Activated B cell treated with CpG ODN at 0.5 μM for 24 hours (primary cell): ENCODE measurements at regions not wholly inside any gene's neighbourhood (a gene's known extent, or its start where the extent isn't known, plus 50 kb on each side); places are given as distances from the start of the nearest gene placed in this dataset.
"Not testable (repeated sequence)": the region's sequence is repeated elsewhere in the genome, so short reads cannot be mapped to it uniquely, and the experiment has no call there.

Experiments
- ATAC-seq: fragments of 200-7000 bp; cut with Tn5 transposase; one replicate; pipeline ENCODE4 v1.10.0; 2021; ENCODE audit warnings: low read depth, mild to moderate bottlenecking, moderate library complexity
- CTCF ChIA-PET: fragments of 350-600 bp; sonication (Branson Sonifier 250); formaldehyde crosslinking; loops from one replicate; lab custom pipeline; 2021; ENCODE audit warnings: antibody characterized with exemption; lab: Charles Lee
- POLR2A ChIA-PET: fragments of 350-600 bp; sonication (Branson Sonifier 250); formaldehyde crosslinking; loops from one replicate; lab custom pipeline; 2021; ENCODE audit warnings: antibody characterized with exemption; lab: Charles Lee
- DNase-seq: peaks from one replicate; pipeline ENCODE4 v3.0.0; 2022
- H3K27ac Mint-ChIP-seq: one replicate; pipeline ENCODE4 v1.8.0; 2020; ENCODE audit warnings: mixed read lengths
- H3K27me3 Mint-ChIP-seq: one replicate; pipeline ENCODE4 v1.8.0; 2021; ENCODE audit warnings: mixed read lengths
- H3K36me3 Mint-ChIP-seq: one replicate; pipeline ENCODE4 v1.8.0; 2021; ENCODE audit warnings: low read depth, mixed read lengths
- H3K4me1 Mint-ChIP-seq: one replicate; pipeline ENCODE4 v1.8.0; 2021; ENCODE audit warnings: mixed read lengths
- H3K4me3 Mint-ChIP-seq: one replicate; pipeline ENCODE4 v1.8.0; 2020; ENCODE audit warnings: mild to moderate bottlenecking, mixed read lengths
- H3K9me3 Mint-ChIP-seq: one replicate; pipeline ENCODE4 v1.8.0; 2020; ENCODE audit warnings: mixed read lengths
- intact Hi-C: fragments of 100-400 bp; cut with micrococcal nuclease; formaldehyde crosslinking; loops from one replicate; pipeline ENCODE4 v1.15.1; 2024
- TF ChIP-seq, protein P1 (sequence below): fragments of 200-600 bp; IDR thresholded peaks from one replicate; pipeline ENCODE4 v1.8.0; 2022; ENCODE audit warnings: antibody characterized with exemption, mild to moderate bottlenecking

GRCh38 chr2:16760426-16760825, 94.8 kb upstream of the CYRIA start:
- no peak for ATAC-seq
- no peak overlapping the region for H3K4me3 Mint-ChIP-seq
- peaks cover 11% of the 10 kb centered on the region for H3K4me1 Mint-ChIP-seq
- H3K27ac Mint-ChIP-seq, result no peak overlapping the region
- DNase-seq, result no peak
- no peaks in the 10 kb centered on the region for H3K36me3 Mint-ChIP-seq
- ChIA-PET CTCF (no interaction called here), POLR2A (no interaction called here)
- TF ChIP-seq, protein P1, sequence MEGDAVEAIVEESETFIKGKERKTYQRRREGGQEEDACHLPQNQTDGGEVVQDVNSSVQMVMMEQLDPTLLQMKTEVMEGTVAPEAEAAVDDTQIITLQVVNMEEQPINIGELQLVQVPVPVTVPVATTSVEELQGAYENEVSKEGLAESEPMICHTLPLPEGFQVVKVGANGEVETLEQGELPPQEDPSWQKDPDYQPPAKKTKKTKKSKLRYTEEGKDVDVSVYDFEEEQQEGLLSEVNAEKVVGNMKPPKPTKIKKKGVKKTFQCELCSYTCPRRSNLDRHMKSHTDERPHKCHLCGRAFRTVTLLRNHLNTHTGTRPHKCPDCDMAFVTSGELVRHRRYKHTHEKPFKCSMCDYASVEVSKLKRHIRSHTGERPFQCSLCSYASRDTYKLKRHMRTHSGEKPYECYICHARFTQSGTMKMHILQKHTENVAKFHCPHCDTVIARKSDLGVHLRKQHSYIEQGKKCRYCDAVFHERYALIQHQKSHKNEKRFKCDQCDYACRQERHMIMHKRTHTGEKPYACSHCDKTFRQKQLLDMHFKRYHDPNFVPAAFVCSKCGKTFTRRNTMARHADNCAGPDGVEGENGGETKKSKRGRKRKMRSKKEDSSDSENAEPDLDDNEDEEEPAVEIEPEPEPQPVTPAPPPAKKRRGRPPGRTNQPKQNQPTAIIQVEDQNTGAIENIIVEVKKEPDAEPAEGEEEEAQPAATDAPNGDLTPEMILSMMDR, result no peak
- no peaks in the 10 kb centered on the region for H3K27me3 Mint-ChIP-seq
- no peaks in the 10 kb centered on the region for H3K9me3 Mint-ChIP-seq
- intact Hi-C loops, result no loop called here

DNA sequence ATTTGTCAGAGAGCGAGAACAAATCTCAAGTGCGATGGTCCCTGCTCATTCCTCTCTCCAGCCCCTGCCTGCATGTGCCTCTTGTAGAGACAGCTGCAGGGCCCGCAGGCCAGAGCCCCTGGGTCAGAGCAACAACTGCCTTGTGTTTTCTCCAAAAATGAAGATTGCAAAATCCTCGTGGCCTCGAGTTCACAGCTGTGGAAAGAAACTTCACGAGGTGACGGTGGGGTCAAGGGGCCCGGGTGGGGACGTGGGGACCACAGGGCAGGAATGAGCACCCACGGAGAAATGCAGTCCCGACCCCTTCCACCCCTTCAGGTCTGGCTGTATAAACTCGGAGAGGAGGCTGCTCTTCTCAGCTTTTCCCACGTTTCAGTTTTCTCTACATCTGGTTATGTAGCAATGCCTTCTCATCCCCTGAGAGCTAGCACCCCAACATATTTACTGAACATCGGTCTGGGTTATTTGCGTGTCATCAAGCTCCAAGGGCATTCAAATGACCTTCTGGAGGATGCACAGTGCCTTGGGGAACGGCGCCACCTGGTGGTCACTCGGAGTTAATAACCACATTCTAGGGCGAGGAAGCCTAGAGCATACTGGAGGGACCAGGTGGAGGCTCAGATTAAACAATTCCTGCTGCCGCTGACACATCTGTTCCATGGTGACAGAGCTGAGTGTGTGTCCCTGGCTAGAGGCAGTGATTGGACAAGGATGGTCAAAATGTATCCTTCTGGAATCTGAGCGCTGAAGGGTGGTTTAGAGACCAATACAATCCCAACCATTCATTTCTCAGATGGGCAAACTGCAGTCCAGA, 91.4 kb upstream of the CYRIA start:
- no peaks in the 10 kb centered on the region for H3K9me3 Mint-ChIP-seq
- peaks cover 4% of the 10 kb centered on the region for H3K4me1 Mint-ChIP-seq
- ChIA-PET POLR2A (interaction anchor here (0.5 to 1.4 kb wide), 4 partner anchors 16 to 144 kb away, joined by 3 to 4 read pairs (median 4); no protein-coding TSS in a partner anchor), CTCF (interaction anchor here (0.5 to 7.4 kb wide), 42 partner anchors 11 to 1127 kb away, joined by 3 to 129 read pairs (median 6); no protein-coding TSS in a partner anchor)
- TF ChIP-seq, protein P1, result no peak
- ATAC-seq (peak; percentile 98), DNase-seq (peak; percentile 72)
- no peaks in the 10 kb centered on the region for H3K27me3 Mint-ChIP-seq
- H3K4me3 Mint-ChIP-seq, result no peak overlapping the region
- H3K27ac Mint-ChIP-seq, result peak overlapping the region; percentile 16
- intact Hi-C loops, result loop anchor here (1.0 to 2.0 kb wide), 6 partner anchors 44 to 818 kb away; no protein-coding TSS in a partner anchor
- no peaks in the 10 kb centered on the region for H3K36me3 Mint-ChIP-seq

- intact Hi-C loops, result no loop called here
- CTCF ChIA-PET, result interaction anchor here (1.0 to 7.4 kb wide), 13 partner anchors 67 to 816 kb away, joined by 3 to 129 read pairs (median 12); no protein-coding TSS in a partner anchor
- POLR2A ChIA-PET, result interaction anchor here (1.1 kb wide), 1 partner anchor 124 kb away, joined by 3 read pairs; no protein-coding TSS in a partner anchor
These were observed 89.8 kb upstream of the CYRIA start for GRCh38 chr2:16755442-16755841.

DNA sequence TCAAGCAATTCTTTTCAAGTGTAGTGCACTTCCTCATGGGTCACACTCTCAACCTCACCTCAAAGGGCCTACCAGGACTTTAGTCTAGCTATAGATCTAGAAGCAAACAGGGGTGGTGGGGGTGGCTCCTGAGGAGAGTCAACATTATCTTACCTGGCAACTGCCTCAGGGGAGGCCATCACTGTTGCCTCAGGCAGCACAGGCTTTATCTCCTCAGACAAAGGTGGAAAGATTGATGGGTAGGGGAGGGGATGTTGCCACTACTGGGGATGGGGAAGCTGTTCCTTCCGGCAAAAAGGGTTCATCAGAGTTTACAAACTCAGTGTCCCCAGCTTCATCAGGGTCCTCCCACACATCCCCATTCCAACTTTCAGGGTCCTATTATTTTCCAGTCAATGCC, 87.4 kb upstream of the CYRIA start:
- CTCF ChIA-PET, result interaction anchor here (0.9 to 7.4 kb wide), 3 partner anchors 15 to 140 kb away, joined by 3 to 129 read pairs (median 3); no protein-coding TSS in a partner anchor

More at GRCh38 chr2:16755442-16755841, 89.8 kb upstream of the CYRIA start:
- Mint-ChIP-seq H3K4me3 (no peak overlapping the region), H3K36me3 (no peaks in the 10 kb centered on the region), H3K9me3 (no peaks in the 10 kb centered on the region), H3K27ac (no peak overlapping the region), H3K4me1 (peaks cover 4% of the 10 kb centered on the region), H3K27me3 (no peaks in the 10 kb centered on the region)
- TF ChIP-seq, protein P1, result no peak
- ATAC-seq, result no peak
- DNase-seq, result no peak

DNA sequence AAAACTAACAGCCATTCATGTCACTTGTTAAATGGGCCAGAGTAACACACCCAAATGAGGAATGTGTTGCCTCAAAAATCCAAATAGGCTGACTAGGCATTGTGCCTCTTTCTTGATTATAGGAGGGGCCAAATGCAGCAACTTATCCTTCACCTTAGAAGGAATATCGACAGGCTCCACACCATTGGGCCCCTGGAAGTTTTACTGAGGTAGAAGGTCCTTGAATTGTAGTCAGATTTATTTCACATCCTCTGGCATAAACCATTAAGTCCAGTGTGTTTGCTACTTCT, 85.2 kb upstream of the CYRIA start:
- H3K9me3 Mint-ChIP-seq, DNase-seq, CTCF ChIA-PET, H3K27me3 Mint-ChIP-seq, intact Hi-C loops, H3K4me1 Mint-ChIP-seq, H3K27ac Mint-ChIP-seq, H3K4me3 Mint-ChIP-seq, ATAC-seq, H3K36me3 Mint-ChIP-seq, POLR2A ChIA-PET: not testable (repeated sequence)

More for the DNA sequence above, 87.4 kb upstream of the CYRIA start:
- POLR2A ChIA-PET, H3K27me3 Mint-ChIP-seq, intact Hi-C loops, H3K4me1 Mint-ChIP-seq, H3K4me3 Mint-ChIP-seq, DNase-seq, H3K9me3 Mint-ChIP-seq, H3K27ac Mint-ChIP-seq, ATAC-seq, H3K36me3 Mint-ChIP-seq: not testable (repeated sequence)
